ENCODE measurements at regions not wholly inside any gene's neighbourhood (a gene's known extent, or its start where the extent isn't known, plus 50 kb on each side); places are given as distances from the start of the nearest gene placed in this dataset.
"Not testable (repeated sequence)": the region's sequence is repeated elsewhere in the genome, so short reads cannot be mapped to it uniquely, and the experiment has no call there.

DNA sequence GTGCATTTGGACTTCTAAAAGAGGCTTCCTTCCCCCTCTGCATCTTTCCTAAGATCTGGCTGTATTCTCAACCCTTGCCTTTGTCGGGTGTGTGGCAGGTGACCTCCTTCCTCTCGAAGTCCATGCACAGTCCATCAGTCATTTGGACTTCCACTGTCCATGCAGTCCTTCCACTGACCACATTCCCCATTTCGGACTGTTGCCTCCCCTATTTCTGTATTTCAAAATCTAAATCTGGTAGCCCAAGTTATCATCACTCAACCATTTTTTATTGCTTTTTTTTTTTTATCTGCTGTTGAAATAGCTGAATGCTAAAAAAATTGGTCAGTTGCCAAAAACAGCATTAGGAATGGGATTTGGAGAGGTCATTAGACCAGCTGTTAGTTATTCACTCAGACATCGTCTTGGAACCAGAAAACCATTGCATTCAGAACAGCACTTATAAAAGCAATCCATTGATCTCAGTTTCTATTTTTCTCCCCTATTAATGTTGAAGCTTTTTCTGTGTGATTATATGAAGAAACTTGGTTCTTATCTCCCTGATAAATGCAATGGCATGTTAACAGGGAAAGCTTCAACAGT lies 575.6 kb downstream of the KIF20B start:
- no peak for DNase-seq (ENCODE audit: low read depth)

DNA sequence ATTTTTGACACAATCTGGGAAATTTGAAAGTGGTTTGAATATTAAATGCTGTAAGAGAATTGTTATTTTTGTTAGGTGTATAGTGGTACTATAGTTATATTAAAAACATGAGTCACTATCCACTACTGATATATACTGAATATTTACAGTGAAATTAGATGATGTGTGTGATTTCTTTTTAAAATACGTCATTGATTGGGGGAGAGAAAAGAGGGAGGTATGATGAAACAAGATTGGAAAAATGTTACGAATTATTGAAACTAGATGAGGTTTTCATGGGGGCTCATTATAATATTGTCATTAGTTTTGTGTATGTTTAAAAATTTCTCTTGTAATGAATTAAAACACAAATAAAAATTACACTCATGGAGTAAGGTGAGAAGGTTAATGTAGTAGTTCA lies 571.4 kb downstream of the HTR7 start:
- DNase-seq (ENCODE audit: low read depth), result no peak

DNA sequence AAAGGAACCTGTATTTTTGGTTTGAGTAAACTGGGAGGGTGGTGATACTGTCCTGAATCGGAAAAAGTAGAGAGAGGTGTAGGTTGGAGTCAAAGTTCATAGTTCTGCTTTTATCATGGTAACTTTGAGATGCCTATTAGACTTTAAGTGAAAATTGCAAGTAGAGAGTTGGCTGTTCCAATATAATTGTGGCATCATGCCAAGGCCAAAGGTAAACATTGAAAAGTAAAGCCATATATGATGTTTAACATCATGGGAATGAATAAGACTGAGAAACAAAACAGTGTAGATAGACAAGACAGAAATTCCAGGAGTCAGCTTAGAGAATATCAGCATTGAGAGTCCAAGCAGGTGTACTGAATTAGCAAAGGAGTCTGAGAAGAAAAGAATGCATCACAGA lies 570.9 kb downstream of the HTR7 start:
- DNase-seq (ENCODE audit: low read depth), result no peak

DNA sequence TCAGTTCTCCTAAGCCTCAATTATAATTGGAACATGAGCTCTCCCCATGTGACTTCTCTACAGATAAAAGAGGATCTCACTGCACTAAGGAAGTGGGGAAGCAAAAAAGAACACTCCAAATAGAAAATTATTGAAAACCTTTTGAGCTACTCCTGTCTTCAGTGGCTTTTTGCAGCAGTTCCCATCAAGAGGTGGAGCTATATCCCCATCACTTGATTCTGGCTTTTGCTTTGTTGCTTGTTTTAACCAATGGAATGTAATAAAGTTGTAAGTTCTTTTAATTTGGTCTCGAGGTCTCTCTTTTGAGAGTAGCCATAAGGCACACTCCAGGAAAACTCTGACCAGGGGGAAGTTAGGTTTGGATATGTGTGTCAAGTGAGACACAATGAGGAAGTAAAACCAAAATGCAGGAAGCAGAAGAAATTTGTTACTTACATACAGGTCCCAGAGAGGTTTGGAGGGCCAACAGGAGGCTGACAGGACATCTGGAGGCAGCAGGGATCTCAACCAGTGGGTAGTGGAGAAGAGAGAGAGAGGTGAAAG lies 569.4 kb downstream of the HTR7 start:
- no peak for DNase-seq (ENCODE audit: low read depth)

DNA sequence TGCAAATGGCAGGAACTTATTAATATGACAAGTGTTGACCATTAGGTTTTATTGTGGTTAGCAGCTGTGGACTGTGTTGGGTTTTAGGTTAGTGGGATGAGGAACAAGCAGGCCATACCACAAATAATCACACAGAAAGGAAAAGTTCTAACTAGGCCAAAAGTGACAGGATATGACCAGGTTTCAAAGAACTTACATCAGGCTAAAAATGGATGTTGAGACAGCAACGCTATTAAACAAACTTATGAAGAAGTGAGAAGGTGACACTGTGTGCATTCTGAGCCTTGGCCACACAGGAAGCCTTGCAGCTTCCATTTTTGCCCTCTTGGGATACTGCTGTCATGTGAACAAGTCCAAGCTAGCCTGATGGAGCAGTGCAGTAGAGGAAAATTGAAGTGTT lies 568.8 kb downstream of the HTR7 start:
- no peak for DNase-seq (ENCODE audit: low read depth)

DNA sequence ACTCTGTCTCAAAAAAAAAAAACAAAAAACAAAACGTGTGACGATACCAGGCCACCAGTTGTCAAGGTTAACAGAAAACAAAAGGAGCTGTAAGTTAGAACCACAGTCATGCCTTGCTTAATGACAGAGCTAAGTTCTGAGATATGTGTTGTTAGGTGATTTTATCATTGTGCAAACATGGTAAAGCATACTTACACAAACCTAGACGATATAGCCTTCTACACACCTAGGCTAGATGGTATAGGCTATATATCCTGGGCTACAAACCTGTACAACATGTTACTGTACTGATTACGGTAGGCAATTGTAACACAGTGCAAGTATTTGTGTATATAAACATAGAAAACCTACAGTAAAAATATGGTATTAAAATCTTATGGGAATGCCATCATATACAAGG lies 564.2 kb downstream of the HTR7 start:
- DNase-seq (ENCODE audit: low read depth), result no peak

DNA sequence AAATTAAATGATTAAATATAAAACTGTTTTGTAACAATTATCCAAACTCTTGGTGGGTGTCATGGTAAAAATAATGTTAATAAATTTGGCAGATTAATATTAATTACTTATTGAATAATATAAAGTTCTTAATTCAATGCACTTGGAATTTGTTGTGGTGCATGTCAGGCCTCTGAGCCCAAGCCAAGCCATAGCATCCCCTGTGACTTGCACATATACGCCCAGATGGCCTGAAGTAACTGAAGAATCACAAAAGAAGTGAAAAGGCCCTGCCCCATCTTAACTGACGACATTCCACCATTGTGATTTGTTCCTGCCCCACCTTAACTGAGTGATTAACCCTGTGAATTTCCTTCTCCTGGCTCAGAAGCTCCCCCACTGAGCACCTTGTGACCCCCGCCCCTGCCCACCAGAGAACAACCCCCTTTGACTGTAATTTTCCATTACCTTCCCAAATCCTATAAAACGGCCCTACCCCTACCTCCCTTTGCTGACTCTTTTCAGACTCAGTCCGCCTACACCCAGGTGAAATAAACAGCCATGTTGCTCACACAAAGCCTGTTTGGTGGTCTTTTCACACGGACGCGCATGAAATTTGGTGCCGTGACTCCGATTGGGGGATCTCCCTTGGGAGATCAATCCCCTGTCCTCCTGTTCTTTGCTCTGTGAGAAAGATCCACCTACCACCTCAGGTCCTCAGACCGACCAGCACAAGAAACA lies 562.9 kb downstream of the HTR7 start:
- not testable (repeated sequence) for DNase-seq (ENCODE audit: low read depth)

DNA sequence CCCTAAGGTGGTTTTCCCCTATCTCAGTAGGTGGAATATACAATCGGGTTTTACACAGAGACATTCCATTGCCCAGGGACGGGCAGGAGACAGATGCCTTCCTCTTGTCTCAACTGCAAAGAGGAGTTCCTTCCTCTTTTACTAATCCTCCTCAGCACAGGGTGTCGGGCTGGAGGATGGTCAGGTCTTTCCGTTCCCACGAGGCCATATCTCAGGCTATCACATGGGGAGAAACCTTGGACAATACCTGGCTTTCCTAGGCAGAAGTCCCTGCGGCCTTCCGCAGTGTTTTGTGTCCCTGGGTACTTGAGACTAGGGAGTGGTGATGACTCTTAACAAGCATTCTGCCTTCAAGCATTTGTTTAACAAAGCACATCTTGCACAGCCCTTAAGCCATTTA lies 555.8 kb downstream of the HTR7 start:
- not testable (repeated sequence) for DNase-seq (ENCODE audit: low read depth)

DNA sequence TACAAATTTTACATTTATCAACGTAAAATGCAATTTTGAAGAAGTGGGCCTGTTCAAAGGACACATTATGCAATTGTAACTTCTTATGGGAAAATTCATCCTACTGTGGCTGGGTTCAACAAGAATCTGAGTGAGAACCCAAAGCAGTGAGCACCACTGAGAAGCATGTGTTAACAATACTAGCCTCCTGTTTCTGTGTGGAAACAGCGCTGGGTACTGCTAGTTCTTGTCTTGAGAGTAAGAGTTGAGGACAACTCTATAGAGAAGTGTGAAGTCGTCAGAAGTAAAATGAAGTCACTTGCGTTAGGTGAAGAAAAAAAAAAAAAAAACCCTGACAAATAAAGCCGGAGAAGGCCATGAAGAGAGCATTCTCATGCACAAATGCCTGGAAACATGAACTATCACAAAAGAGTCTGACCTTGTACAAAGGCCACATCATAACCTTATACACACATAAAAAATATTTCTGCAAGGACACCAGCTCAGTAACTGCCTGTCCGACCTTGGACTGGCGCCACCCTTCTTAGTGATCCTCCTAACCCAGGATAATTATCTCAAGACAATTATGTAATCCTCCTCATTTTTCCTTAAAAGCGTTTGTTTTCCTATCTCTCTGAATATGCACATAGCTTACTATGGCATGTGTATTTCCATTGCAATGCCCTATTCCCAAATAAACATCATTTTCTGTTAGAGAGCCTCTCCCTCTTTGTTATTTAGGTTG lies 554.9 kb downstream of the HTR7 start:
- no peak for DNase-seq (ENCODE audit: low read depth)

DNA sequence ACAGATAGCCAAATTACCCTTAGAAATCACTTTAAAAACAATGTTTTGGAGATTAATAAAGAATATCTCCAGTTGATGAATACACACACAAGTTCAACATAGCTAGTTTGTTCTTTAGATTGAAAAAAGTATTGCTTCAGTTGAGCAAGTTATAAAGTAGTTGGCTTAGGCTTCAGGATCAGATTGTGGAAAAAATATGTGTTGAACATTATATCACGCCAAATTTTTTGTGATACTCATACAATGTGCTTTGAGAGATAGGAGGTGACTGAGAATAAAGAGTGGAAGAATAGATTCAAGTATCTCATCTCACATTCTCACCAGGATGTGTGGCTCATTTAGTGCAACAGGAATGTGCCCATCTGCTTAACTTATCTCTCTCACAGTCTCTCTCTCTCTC lies 553.3 kb downstream of the HTR7 start:
- DNase-seq (ENCODE audit: low read depth), result no peak

DNA sequence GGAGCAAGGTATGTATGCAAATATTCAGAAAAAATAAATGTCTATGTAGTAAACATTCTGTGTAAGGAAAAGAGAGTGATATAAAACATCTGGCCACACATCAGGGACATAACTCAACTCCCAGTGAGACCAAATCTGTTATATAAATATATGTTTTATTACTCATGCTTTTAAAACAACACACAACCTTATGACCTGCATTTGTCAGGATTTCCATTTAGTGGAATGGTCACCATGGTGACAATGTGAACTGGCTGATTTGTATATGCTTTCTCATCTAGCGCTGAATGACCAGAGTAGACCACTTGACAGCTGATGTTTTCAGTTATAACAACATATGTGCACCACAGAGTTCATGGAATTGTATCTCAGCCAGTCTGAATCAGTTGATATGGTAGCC lies 551.7 kb downstream of the HTR7 start:
- no peak for DNase-seq (ENCODE audit: low read depth)

DNA sequence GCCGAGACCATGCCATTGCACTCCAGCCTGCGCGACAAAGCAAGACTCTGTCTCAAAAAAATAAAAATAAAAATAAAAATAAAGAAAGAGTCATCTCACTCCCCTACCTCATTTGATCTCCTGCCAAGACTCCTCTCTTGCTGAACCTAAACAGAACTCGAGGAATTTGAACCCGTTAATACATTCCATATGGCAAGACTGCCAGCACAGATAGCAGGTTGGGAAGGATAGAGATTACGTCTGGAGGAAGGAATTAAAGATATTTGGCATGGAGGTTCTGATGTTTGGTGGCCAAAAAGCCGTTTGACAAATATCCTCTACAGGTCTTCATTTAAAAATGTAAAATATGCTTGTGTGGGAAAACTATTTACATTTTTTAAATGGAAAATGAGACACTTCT lies 549.6 kb downstream of the HTR7 start:
- no peak for DNase-seq (ENCODE audit: low read depth)

DNA sequence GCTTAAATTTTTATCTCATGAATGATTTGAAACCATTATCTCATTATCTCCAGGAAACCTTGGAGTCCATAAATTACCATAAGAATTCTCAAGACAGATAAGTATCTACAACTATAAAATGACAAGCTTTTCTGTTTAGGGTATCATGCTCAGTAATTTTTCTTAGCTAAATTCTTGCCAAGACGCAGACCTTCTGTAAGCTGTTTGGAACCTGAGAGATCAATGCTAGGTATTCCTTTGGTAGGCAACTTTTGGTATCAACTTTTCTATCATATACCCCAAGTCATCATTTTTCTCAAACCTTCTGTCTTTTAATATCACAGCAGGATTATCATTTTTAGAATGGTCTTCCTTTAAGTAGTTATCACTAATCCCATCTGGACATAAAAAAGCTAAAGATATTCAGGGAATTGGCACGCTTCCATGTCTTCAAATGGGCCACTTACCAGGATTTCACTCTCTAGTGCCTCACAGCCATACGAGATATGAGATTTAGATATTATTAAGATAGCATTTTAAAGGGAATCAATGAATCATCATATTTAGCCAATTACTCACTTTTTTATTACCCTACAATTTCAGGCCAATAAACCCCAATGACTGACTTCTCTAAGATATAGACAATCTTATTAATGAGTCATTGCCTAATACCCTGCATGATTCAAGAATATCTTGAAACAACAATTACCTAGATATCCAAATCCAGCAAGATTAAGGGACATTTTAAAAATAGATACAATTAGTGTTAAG lies 544.1 kb downstream of the HTR7 start:
- DNase-seq (ENCODE audit: low read depth), result no peak

DNA sequence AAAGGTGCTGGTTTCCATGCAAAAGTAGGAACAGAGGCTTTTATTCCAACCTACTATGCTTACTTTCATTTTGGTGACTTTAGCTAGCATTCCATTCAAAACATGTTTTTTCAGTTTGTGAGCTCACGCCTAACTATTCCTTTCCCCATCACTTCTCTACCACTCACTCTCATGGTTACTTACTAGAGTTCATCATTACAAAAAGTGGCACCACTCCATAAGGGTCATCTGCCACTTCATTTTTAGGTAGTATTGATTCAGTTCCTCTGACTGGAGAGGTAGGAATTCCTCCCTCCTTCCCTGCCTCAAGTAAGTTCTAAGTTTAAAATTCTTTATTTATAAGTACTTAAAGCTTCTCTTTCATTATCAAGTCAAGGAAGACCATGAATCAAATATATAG lies 543.1 kb downstream of the HTR7 start:
- no peak for DNase-seq (ENCODE audit: low read depth)

DNA sequence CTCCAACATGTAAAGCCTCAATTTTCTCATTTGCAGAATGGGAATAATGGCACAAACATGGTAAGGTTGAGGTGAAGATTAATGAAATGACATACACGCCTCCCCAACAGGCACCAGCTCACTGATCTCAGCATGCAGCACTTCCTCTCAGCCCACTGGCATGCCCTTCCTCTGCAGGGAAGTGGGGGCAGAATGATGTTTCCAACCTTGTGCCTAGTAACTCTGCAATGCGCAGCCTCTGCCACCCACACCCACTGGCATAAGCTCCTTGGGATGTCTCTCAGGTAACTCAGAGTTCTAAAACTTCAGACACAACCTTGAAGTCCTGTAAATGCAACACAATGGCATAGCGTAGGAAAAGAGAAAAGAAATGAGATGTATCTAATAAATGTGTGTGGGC lies 540.7 kb downstream of the HTR7 start:
- no peak for DNase-seq (ENCODE audit: low read depth)

DNA sequence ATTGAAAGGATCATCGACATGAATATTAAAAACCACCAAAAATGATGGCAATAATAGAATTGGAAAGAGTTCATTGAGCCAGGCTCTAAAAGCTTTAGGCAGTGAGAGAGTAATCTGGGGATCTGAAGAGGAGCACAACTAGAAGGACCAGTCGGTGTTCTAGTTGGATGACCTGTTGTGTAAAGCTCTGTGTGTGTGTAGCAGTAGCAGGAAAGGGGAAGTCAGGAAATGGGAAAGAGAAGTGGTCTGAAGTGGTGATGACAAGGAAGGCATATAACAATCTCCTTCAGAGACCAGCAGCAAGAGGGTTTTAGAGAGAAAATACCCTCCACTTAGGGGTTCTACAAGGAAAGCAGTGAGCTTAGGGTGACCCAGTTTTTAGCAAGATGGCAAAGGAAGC lies 539.2 kb downstream of the HTR7 start:
- no peak for DNase-seq (ENCODE audit: low read depth)

DNA sequence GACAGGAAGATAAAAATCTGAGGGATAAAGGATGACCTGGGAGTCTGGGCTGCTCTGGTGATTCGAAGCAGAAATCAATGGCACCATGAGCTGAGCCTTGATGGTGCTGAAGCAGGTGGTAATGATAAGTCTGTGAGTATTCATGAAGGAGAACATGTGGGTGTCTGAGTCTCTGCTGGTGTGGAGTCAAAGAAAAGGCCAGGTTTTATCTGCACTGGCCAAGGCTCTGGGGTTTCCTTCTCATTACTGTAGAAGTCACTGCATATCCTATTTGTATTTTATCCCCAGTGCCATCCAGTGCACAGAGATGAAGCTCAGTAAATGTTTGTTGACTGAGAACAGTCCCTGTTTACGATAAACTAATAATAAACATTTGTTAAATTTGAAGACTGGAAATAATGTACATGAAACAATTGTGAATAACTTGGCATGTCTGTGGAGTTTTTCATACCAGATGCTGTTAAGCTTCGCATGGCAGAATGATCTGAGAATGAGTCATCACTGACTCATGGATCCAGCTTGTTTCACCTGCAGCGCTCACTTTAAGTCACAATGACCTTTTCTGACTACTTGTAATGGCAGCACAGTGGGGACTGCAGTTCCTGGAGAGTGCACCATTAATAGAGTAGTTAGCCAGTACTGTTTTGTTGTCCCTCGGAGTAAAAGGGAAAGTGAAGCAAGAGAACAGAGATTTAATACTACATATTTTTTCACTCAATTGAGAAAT lies 538.5 kb downstream of the HTR7 start:
- no peak for DNase-seq (ENCODE audit: low read depth)

DNA sequence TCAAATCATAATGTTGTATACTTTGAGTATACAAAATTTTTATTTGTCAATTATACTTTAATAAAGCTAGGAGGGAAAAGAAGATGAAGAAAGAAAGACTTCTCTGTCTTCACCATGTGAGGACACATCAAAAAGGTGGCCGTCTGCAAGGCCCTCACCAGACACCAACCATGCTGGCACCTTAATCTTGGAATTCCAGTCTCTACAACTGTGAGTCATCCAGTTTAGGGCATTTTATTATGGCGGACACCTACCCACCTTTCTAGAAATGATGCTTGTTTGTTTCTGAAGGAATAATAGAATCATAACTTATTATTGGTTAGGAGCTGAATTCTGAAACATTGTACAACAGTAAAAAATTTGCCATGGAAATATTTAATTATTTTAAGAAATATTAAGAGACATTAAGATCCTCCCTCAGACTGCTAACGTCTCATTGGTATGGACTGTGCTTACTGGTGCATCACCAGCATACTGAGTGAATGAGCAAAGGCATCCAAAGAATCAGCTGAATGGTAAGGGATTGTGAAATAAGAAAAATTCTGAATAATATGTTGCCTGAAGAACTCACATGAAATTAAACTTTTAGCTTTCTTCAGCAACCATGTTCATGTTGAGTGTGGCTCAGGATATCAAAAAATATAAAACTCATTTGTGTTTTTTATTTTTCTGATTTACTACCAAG lies 536.6 kb downstream of the HTR7 start:
- no peak for DNase-seq (ENCODE audit: low read depth)

DNA sequence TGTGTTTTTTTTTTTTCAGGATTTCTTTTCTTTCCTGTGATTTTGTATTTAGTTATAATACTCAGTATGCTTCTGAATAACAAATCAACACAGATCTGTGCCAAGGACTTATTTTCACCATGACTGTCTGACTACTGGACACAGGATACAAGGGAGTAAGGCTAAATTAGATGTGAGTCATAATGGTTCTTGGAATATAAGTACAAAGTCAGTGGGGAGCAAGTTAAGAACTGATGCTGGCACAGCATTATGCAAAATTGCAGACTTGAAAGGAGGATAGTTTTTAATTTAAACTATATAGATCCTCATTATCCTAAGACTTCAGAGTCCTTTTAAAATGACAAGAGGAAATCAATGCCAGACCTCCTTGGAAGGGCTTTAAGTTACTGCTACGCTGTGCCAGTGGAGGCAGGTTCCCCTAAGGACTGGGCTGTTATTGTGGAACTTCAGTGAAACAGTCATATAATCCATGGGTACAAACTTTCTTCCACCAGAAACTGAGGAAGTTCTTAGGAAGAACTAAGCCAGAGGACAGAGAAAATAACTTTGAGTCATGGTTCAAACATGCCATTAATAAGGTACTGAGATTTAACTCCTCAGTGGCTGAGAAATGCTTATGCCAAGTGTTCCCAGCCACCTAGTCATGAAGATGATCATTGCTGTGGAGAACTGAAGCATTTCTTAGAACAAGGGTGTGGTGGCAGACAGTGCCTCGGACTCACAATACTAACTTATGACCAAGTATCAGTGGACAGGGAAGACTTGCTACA lies 531.2 kb downstream of the HTR7 start:
- no peak for DNase-seq (ENCODE audit: low read depth)

DNA sequence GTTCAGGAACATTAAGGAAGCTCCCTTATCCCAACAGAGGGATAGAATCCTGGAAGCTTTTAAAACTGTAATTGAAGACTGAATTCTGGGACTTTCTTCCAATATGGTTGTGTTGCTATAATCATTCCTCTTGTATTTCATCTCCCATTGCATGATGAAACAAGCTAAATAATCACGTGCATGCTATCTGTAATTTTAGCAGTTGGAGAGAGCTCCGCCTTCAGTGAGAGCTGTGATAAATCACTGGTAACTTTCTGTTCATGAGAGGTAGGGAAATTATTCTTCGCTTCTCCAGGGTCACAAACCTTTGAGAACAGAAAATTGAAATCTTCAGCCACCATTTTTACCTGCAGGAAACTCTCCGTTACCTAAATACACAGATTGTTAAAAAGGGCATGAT lies 530.2 kb downstream of the HTR7 start:
- no peak for DNase-seq (ENCODE audit: low read depth)

DNA sequence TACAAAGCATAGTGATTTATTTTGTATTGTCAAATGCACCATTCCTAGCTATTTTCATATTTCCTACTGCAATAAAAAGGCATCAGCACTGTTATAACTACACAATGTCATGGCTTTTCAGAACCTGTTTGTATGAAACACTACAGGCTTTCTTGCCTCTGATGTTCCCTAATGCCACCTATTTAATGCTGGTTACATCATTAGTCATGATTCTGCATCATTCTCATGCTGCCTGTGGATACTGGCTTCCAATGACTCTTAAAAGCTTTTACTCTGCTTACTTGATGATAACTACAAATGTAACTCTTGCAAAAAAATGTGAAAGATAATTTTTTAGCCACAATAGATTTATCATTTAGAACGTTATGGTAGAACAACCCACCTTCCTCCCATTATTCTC lies 529.4 kb downstream of the HTR7 start:
- DNase-seq (ENCODE audit: low read depth), result no peak

All from GM04504 (cell line).